AG10803 (cell line): ENCODE measurements at regions not wholly inside any gene's neighbourhood (a gene's known extent, or its start where the extent isn't known, plus 50 kb on each side); places are given as distances from the start of the nearest gene placed in this dataset.

ENCODE experiments used
- DNase-seq: peaks from one replicate; pipeline ENCODE4 v3.0.0; 2010; ENCODE audit warnings: low read depth
- H3K4me3 ChIP-seq: 2 replicates; pipeline ENCODE4 v1.5.1; 2011; ENCODE audit warnings: mild to moderate bottlenecking, low read length, control low read depth
- TF ChIP-seq, protein P1 (sequence below): conservative IDR thresholded peaks from 2 replicates; pipeline ENCODE4 v1.5.1; 2011; ENCODE audit warnings: mild to moderate bottlenecking, low read length, control low read depth, inconsistent platforms

DNA sequence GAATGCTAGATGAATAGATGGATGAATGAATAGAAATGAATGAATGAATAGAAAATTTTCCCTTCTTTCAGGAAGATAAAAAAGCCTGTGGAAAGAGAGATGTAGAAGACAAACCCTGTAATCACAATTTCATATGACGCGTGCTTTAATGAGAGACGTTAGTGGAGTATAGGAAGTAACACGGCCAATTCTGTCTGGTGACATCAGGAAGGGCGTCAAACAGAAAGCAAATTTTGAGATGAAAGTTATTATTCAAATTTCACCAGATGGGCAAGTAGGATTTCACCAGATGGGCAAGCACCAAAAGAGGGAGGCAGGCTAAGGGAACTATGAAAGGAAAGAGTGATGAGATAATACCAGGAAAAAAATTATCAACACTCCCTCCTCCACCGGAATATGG is 128.9 kb upstream of the PRSS1 start:
- no peak overlapping the region for H3K4me3 ChIP-seq
- DNase-seq, result no peak
- TF ChIP-seq, protein P1, sequence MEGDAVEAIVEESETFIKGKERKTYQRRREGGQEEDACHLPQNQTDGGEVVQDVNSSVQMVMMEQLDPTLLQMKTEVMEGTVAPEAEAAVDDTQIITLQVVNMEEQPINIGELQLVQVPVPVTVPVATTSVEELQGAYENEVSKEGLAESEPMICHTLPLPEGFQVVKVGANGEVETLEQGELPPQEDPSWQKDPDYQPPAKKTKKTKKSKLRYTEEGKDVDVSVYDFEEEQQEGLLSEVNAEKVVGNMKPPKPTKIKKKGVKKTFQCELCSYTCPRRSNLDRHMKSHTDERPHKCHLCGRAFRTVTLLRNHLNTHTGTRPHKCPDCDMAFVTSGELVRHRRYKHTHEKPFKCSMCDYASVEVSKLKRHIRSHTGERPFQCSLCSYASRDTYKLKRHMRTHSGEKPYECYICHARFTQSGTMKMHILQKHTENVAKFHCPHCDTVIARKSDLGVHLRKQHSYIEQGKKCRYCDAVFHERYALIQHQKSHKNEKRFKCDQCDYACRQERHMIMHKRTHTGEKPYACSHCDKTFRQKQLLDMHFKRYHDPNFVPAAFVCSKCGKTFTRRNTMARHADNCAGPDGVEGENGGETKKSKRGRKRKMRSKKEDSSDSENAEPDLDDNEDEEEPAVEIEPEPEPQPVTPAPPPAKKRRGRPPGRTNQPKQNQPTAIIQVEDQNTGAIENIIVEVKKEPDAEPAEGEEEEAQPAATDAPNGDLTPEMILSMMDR, result no peak

DNA sequence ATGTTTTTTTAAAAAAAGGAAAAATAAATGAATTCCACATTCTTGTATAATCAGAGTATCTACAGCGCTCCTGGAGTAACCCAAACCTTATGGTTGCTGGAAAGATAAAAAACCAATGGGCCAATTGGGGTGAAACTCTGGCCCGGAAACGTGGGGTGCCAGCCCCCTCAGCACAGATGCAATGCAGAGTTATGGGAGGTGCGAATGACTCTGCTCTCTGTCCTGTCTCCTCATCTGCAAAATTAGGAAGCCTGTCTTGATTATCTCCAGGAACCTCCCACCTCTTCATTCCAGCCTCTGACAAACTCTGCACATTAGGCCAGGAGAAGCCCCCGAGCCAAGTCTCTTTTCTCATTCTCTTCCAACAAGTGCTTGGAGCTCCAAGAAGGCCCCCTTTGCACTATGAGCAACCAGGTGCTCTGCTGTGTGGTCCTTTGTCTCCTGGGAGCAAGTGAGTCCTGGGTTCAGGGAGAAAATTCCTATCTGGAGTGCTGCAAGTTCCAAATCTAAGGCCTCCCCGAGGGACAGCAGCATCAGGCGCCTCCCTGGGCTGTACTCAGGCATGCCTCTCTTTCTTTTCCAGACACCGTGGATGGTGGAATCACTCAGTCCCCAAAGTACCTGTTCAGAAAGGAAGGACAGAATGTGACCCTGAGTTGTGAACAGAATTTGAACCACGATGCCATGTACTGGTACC is 130.5 kb upstream of the PRSS1 start:
- H3K4me3 ChIP-seq, result no peak overlapping the region
- no peak for DNase-seq
- TF ChIP-seq, protein P1, result no peak

DNA sequence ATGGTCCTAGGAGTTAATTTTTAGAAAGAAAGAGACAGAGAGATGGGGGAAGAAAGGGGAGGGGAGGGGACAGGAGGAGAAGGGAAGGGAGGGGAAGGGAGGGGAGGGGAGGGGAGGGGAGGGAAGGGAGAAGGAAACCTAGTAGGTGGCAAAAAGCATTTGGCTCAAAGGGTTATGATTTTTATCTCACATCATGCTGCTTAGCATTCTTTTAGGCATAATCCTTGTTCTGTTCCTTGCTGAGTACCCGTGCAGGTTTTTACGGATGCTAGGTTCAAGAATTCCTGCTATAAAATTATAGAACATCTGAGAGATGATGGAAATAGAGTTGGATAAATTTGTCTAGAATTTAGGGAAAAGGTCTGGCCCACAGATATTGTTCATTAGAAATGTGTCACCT is 132.4 kb upstream of the PRSS1 start:
- DNase-seq, result no peak
- TF ChIP-seq, protein P1, result no peak
- no peak overlapping the region for H3K4me3 ChIP-seq

DNA sequence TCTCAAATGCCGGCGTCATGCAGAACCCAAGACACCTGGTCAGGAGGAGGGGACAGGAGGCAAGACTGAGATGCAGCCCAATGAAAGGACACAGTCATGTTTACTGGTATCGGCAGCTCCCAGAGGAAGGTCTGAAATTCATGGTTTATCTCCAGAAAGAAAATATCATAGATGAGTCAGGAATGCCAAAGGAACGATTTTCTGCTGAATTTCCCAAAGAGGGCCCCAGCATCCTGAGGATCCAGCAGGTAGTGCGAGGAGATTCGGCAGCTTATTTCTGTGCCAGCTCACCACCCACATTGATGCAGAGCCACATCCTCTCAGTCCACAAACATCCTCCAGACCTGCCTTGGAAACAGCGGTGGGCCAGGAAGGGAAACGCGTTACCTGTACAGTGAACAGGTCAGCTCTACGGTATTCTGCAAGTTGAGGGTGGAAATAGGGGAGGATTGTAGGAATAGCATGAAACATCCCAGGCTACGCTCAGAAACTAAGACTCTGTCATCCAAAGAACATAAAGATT is 133.1 kb upstream of the PRSS1 start:
- H3K4me3 ChIP-seq, result no peak overlapping the region
- TF ChIP-seq, protein P1, result no peak
- DNase-seq, result no peak

DNA sequence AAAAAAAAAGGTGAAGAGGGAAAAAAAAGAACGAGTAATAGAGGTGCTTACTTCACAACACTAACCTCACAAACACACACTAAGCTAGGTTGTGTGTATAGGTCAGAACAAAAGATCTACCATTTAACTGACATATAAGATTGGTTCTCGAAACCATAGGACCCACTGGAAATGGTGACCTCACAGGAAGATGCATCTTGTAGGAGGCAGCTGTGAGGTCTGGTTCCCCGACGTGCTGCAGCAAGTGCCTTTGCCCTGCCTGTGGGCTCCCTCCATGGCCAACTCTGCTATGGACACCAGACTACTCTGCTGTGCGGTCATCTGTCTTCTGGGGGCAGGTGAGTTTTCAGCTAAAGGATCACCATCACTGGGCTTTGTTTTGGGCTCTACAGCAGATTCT is 133.8 kb upstream of the PRSS1 start:
- DNase-seq, result no peak
- no peak overlapping the region for H3K4me3 ChIP-seq
- TF ChIP-seq, protein P1, result no peak

DNA sequence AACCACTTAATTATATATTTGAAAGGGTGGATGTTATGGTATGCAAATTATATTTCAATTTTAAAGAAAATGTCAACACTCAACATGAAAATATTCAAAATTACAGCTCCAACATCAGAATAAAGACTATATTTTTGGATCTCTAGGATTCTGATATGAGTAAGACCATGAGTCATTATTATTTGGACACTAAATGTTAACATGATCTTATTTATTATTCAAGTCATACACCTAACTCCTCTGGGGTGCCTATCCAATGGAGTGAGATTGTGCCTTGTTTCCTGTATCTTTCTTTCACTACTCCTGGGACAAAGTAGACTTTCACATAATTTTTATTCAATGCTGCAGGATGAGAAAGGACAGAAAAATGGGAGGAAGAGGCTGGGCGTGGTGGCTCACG is 135.2 kb upstream of the PRSS1 start:
- peak; percentile 1 for DNase-seq
- no peak overlapping the region for H3K4me3 ChIP-seq
- TF ChIP-seq, protein P1, result no peak

DNA sequence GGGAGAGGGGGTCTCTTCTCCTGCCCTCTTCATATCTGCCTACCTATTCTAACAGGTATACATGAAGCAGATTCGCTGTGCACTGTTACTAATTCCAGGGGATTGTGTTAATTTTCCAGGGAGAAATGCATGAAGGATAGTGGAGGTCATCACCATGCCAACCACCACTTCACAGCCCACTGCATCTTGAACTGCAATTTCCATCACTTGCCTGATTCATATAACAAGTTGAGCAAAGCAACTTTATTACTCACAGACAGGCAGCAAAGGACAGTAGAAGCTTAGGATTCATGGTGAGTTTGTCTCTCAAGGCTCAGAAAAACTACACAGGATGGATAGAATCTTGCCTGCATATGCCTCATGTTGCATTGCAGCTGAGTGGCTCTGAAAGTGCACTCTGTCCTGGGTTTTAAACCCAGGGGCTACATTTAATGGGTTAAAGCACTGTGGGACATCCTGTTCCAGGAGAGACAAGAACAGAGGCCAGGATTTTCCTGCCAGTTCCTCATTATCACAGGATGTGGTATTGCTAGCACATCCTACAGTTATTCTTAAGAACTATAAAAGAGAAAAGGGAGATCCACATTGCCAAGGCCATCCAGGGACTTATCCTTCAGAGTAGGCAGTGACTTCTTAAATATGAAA is 136.9 kb upstream of the PRSS1 start:
- peak; percentile 26 for DNase-seq
- H3K4me3 ChIP-seq, result no peak overlapping the region
- TF ChIP-seq, protein P1, result no peak
